HEK293 (cell line): ENCODE measurements at regions not wholly inside any gene's neighbourhood (a gene's known extent, or its start where the extent isn't known, plus 50 kb on each side); places are given as distances from the start of the nearest gene placed in this dataset.

Experiments
- CTCF ChIA-PET: fragments of 350-600 bp; formaldehyde crosslinking; extraction: SDS; loops from one replicate; lab custom pipeline; 2021; ENCODE audit warnings: antibody characterized with exemption; lab: Yijun Ruan, JAX
- POLR2A ChIA-PET: fragments of 300-600 bp; formaldehyde crosslinking; extraction: SDS; loops from one replicate; lab custom pipeline; 2020; ENCODE audit warnings: antibody characterized with exemption, inconsistent platforms; lab: Yijun Ruan, JAX
- H3K27ac ChIP-seq: fragments of 200-500 bp; sonication (Bioruptor generic); 2 replicates; pipeline ENCODE4 v1.5.1; 2014; ENCODE audit warnings: low read depth, low read length, control low read depth, inconsistent platforms; ENCODE audit errors: extremely low read depth
- H3K36me3 ChIP-seq, 2 experiments: fragments of 200-500 bp in 1 of 2; sonication (Bioruptor generic) in 1 of 2; 1 replicate in 1 of 2; 2 replicates in 1 of 2; pipeline ENCODE4 v1.5.1; 2014 to 2017; ENCODE audit warnings: inconsistent platforms in 2 of 2, low read length in 2 of 2; ENCODE audit not compliant: control insufficient read depth in 2 of 2, insufficient read depth in 1 of 2
- H3K4me1 ChIP-seq: fragments of 200-500 bp; sonication (Bioruptor generic); 2 replicates; pipeline ENCODE4 v1.5.1; 2014; ENCODE audit warnings: mild to moderate bottlenecking, low read length, inconsistent platforms; ENCODE audit not compliant: control insufficient read depth, insufficient read depth
- H3K4me3 ChIP-seq: 2 replicates; pipeline ENCODE4 v1.5.1; 2011; ENCODE audit warnings: low read depth, mild to moderate bottlenecking, control low read depth, low read length, moderate library complexity
- H3K9me3 ChIP-seq: fragments of 200-500 bp; sonication (Bioruptor generic); 2 replicates; pipeline ENCODE4 v1.5.1; 2014; ENCODE audit warnings: low read depth, low read length, inconsistent platforms; ENCODE audit not compliant: control insufficient read depth, insufficient read depth
- BCL6B ChIP-seq: fragments of 450-650 bp; formaldehyde crosslinking; IDR thresholded peaks from 2 replicates; pipeline ENCODE4 v1.5.1; 2017; ENCODE audit warnings: missing biosample characterization, missing genetic modification characterization
- EGR2 ChIP-seq: fragments of 450-650 bp; formaldehyde crosslinking; IDR thresholded peaks from 2 replicates; pipeline ENCODE4 v1.5.1; 2016; ENCODE audit warnings: low read depth, missing biosample characterization, missing genetic modification characterization
- KLF17 ChIP-seq: fragments of 450-650 bp; formaldehyde crosslinking; IDR thresholded peaks from 2 replicates; pipeline ENCODE4 v1.5.1; 2016; ENCODE audit warnings: missing biosample characterization, missing genetic modification characterization
- MZF1 ChIP-seq: fragments of 450-650 bp; formaldehyde crosslinking; IDR thresholded peaks from 2 replicates; pipeline ENCODE4 v1.5.1; 2017; ENCODE audit warnings: missing biosample characterization, missing genetic modification characterization, borderline replicate concordance
- PRDM4 ChIP-seq: fragments of 450-650 bp; formaldehyde crosslinking; IDR thresholded peaks from 2 replicates; pipeline ENCODE4 v1.5.1; 2017; ENCODE audit warnings: missing biosample characterization, missing genetic modification characterization
- ZBTB11 ChIP-seq: fragments of 450-650 bp; formaldehyde crosslinking; conservative IDR thresholded peaks from 2 replicates; pipeline ENCODE4 v1.5.1; 2016; ENCODE audit warnings: low read depth, missing biosample characterization, missing genetic modification characterization
- ZNF138 ChIP-seq: fragments of 450-650 bp; formaldehyde crosslinking; IDR thresholded peaks from 2 replicates; pipeline ENCODE4 v1.5.1; 2016; ENCODE audit warnings: missing biosample characterization, missing genetic modification characterization, borderline replicate concordance
- ZNF148 ChIP-seq: fragments of 450-650 bp; formaldehyde crosslinking; IDR thresholded peaks from 2 replicates; pipeline ENCODE4 v1.5.0; 2017; ENCODE audit warnings: missing biosample characterization, missing genetic modification characterization, borderline replicate concordance
- ZNF202 ChIP-seq: fragments of 450-650 bp; formaldehyde crosslinking; IDR thresholded peaks from 2 replicates; pipeline ENCODE4 v1.5.1; 2016; ENCODE audit warnings: missing biosample characterization, missing genetic modification characterization, borderline replicate concordance
- ZNF223 ChIP-seq: fragments of 450-650 bp; formaldehyde crosslinking; IDR thresholded peaks from 2 replicates; pipeline ENCODE4 v1.5.1; 2016; ENCODE audit warnings: missing biosample characterization, missing genetic modification characterization
- ZNF416 ChIP-seq: fragments of 450-650 bp; formaldehyde crosslinking; IDR thresholded peaks from 2 replicates; pipeline ENCODE4 v1.5.1; 2016; ENCODE audit warnings: missing biosample characterization, missing genetic modification characterization
- ZNF423 ChIP-seq: fragments of 450-650 bp; formaldehyde crosslinking; IDR thresholded peaks from 2 replicates; pipeline ENCODE4 v1.5.1; 2016; ENCODE audit warnings: missing biosample characterization, missing genetic modification characterization
- ZNF514 ChIP-seq: fragments of 450-650 bp; formaldehyde crosslinking; IDR thresholded peaks from 2 replicates; pipeline ENCODE4 v1.5.1; 2016; ENCODE audit warnings: missing biosample characterization, missing genetic modification characterization
- ZNF623 ChIP-seq: fragments of 450-650 bp; formaldehyde crosslinking; IDR thresholded peaks from 2 replicates; pipeline ENCODE4 v1.5.1; 2016; ENCODE audit warnings: missing biosample characterization, missing genetic modification characterization
- ZNF664 ChIP-seq: fragments of 450-650 bp; formaldehyde crosslinking; IDR thresholded peaks from 2 replicates; pipeline ENCODE4 v1.5.1; 2016; ENCODE audit warnings: missing biosample characterization, missing genetic modification characterization
- ZNF776 ChIP-seq: fragments of 450-650 bp; formaldehyde crosslinking; IDR thresholded peaks from 2 replicates; pipeline ENCODE4 v1.5.0; 2017; ENCODE audit warnings: missing biosample characterization, missing genetic modification characterization, borderline replicate concordance
- ZNF777 ChIP-seq: fragments of 450-650 bp; formaldehyde crosslinking; IDR thresholded peaks from 2 replicates; pipeline ENCODE4 v1.5.1; 2017; ENCODE audit warnings: missing biosample characterization, missing genetic modification characterization, borderline replicate concordance
- ZNF792 ChIP-seq: fragments of 450-650 bp; formaldehyde crosslinking; IDR thresholded peaks from 2 replicates; pipeline ENCODE4 v1.5.1; 2016; ENCODE audit warnings: missing biosample characterization, missing genetic modification characterization
- ZNF830 ChIP-seq: fragments of 450-650 bp; IDR thresholded peaks from 2 replicates; pipeline ENCODE4 v1.5.0; 2018; ENCODE audit warnings: missing biosample characterization, missing genetic modification characterization, low read depth, mild to moderate bottlenecking, moderate library complexity

GRCh38 chr18:39523281-39523680 lies 1957.7 kb upstream of the CELF4 start:
- Histone ChIP-seq H3K9me3 (no peaks in the 10 kb centered on the region), H3K4me1 (no peaks in the 10 kb centered on the region), H3K36me3 (no peaks in the 10 kb centered on the region), H3K27ac (no peak overlapping the region), H3K4me3 (no peak overlapping the region)
- ChIA-PET CTCF (no interaction called here), POLR2A (no interaction called here)
- TF ChIP-seq ZNF514 (tag by site-specific recombination), result no peak
- no peak for TF ChIP-seq ZNF138 (tag by site-specific recombination)
- no peak for TF ChIP-seq ZNF623 (tag by site-specific recombination)
- no peak for TF ChIP-seq ZNF776 (tag by site-specific recombination)
- no peak for TF ChIP-seq ZNF416
- TF ChIP-seq ZNF423 (tag by site-specific recombination), result no peak
- no peak for TF ChIP-seq ZNF148 (tag by site-specific recombination)
- no peak for TF ChIP-seq KLF17 (tag by site-specific recombination)
- TF ChIP-seq ZNF830, result no peak
- TF ChIP-seq ZNF792, result no peak
- no peak for TF ChIP-seq MZF1 (tag by site-specific recombination)
- no peak for TF ChIP-seq ZNF777
- no peak for TF ChIP-seq EGR2
- no peak for TF ChIP-seq ZNF223 (tag by site-specific recombination)

GRCh38 chr18:39521164-39521563 lies 1955.6 kb upstream of the CELF4 start:
- TF ChIP-seq ZNF202 (tag by site-specific recombination) (no peak), PRDM4 (tag by site-specific recombination) (no peak), BCL6B (tag by site-specific recombination) (no peak), ZBTB11 (tag by site-specific recombination) (no peak), ZNF664 (tag by site-specific recombination) (no peak)
- Histone ChIP-seq H3K9me3 (no peaks in the 10 kb centered on the region), H3K27ac (no peak overlapping the region), H3K4me1 (no peaks in the 10 kb centered on the region), H3K4me3 (no peak overlapping the region), H3K36me3 (no peaks in the 10 kb centered on the region)
- CTCF ChIA-PET, result interaction anchor here (0.6 kb wide), 2 partner anchors 15 to 803 kb away, joined by 3 to 5 read pairs; no protein-coding TSS in a partner anchor
- POLR2A ChIA-PET, result interaction anchor here (0.7 kb wide), 1 partner anchor 47 kb away, joined by 6 read pairs; no protein-coding TSS in a partner anchor
